Gastrocnemius medialis (tissue), 4 donors: ENCODE measurements at regions not wholly inside any gene's neighbourhood (a gene's known extent, or its start where the extent isn't known, plus 50 kb on each side); places are given as distances from the start of the nearest gene placed in this dataset.

Experiments
- POLR2A ChIP-seq, 2 donors: fragments of 450-650 bp; IDR thresholded peaks; one replicate each; pipeline ENCODE4 v1.6.1; 2017; ENCODE audit warnings: antibody characterized with exemption in 2 of 2, mild to moderate bottlenecking in 2 of 2, moderate library complexity in 2 of 2
- TF ChIP-seq, protein P1 (sequence below), 5 experiments: fragments of 450-650 bp in 3 of 5; fragments of 200-600 bp in 2 of 5; sonication (generic) in 2 of 5; IDR thresholded peaks in 4 of 5; conservative IDR thresholded peaks in 1 of 5; 1 replicate in 4 of 5; 2 replicates in 1 of 5; pipeline ENCODE4 v1.5.1; 2016 to 2019; ENCODE audit warnings: antibody characterized with exemption in 5 of 5, mild to moderate bottlenecking in 3 of 5, moderate library complexity in 3 of 5

DNA sequence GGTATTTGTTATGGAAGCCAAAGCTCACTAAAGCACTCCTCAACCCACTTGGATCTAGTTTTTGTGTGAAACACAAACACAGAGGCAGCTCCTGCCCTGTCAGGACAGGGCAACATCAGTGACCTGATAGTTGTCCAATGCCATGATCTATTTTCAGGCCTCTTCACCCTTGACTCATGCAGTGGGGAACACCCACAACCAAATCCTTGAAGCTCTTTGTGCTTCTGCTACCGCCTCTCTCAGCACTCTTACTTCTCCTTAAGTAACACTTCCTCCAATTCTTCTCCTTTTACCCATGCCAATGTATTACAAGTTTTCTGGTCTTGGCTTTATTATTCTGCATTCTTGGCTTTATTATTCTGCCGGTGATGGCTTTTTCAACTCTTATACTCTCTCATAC lies 425.3 kb downstream of the INHBA start:
- TF ChIP-seq POLR2A (IDR thresholded peaks at IDR 0.05), result no peak
- TF ChIP-seq, protein P1, sequence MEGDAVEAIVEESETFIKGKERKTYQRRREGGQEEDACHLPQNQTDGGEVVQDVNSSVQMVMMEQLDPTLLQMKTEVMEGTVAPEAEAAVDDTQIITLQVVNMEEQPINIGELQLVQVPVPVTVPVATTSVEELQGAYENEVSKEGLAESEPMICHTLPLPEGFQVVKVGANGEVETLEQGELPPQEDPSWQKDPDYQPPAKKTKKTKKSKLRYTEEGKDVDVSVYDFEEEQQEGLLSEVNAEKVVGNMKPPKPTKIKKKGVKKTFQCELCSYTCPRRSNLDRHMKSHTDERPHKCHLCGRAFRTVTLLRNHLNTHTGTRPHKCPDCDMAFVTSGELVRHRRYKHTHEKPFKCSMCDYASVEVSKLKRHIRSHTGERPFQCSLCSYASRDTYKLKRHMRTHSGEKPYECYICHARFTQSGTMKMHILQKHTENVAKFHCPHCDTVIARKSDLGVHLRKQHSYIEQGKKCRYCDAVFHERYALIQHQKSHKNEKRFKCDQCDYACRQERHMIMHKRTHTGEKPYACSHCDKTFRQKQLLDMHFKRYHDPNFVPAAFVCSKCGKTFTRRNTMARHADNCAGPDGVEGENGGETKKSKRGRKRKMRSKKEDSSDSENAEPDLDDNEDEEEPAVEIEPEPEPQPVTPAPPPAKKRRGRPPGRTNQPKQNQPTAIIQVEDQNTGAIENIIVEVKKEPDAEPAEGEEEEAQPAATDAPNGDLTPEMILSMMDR (IDR thresholded peaks at IDR 0.05 in 4 of 5, conservative IDR thresholded peaks at IDR 0.05 in 1 of 5), result no peak
